HS-5 (cell line): ENCODE measurements at regions not wholly inside any gene's neighbourhood (a gene's known extent, or its start where the extent isn't known, plus 50 kb on each side); places are given as distances from the start of the nearest gene placed in this dataset.

Experiments used
- DNase-seq: peaks from one replicate; pipeline ENCODE4 v3.0.0-alpha.2; 2012; ENCODE audit warnings: low read depth

- no peak for DNase-seq
Measured at GRCh38 chr10:36700123-36700522, 425.3 kb upstream of the ANKRD30A start.

DNA sequence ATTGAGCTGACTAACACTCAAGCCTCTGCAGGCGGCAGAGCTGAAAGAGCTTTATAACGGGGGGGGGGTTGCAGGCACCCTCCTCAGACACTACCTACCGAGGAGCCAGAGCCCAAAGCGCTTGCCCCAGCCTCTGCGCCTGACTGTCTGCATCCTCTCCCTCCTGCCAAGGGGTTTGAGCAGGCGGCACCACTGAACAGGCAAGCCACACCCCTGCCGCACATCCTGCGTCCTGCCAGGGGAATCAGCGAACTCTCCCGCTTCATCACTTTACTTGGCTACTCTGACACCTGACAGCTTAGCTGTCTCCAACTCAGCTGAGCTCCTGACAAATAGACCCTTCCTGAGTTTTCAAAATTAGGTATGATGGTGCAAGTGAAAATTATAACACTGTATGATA is 432.6 kb upstream of the ANKRD30A start:
- no peak for DNase-seq

DNA sequence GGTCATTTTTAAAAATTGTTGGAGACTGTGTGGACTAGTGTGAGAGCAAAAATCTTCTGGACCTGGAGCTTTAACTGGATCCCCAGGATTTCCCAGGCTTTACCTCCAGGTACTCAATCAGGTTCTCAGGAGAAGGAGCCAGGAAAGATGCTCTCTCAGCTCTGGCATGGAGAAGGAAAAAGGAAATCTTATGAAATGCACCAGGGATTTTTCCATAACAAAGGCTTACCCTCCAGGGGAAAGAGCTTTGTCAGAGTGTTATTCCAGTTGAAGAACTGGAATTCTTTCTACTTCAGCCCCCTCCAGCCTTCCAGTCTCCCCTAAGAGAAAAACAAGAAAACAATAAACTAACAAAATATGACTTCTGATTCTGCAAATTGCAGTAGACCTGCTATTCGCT is 436.7 kb upstream of the ANKRD30A start:
- no peak for DNase-seq

- no peak for DNase-seq
Measured at GRCh38 chr10:36683421-36683820, 442.0 kb upstream of the ANKRD30A start.

DNA sequence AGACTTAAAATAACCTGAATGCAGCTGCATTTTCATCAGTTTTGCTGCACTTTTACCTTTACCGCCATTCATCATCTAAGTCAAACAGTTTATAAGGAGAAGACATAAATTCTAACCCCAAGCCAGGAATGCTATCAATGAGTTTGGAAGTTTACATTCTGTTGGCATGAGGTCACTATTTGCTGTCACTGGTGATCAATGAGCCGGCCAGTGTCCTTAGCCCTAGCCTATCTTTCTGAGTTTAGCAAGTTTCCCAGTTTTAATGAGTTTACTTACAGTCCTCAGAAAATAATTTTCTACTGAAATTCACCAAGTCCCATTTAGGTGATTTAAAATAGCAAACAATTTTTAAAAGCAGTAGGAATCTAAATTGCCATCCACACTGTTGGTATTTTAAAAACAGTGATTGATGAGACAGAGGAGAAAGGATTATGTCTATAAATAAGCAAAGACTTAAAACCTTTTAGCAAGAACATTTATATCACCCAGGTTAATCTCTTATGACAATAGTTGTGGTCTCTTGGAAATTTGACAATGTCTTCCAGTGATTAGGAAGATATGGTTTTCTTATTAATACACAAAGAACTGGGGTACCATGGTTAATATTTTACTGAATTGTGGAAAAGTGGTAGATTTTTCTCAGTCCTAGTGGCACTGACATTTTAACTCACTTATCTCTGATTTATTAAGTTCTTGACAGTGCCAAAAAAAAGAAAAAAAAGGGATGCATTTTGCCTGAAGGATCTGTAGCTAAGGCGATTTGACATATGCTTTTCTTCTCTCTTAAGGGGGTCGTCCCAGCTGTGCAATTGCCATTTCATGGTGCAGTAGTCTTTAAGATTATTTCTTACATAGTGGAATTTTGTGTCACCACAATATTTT is 443.4 kb upstream of the ANKRD30A start:
- DNase-seq, result no peak

DNA sequence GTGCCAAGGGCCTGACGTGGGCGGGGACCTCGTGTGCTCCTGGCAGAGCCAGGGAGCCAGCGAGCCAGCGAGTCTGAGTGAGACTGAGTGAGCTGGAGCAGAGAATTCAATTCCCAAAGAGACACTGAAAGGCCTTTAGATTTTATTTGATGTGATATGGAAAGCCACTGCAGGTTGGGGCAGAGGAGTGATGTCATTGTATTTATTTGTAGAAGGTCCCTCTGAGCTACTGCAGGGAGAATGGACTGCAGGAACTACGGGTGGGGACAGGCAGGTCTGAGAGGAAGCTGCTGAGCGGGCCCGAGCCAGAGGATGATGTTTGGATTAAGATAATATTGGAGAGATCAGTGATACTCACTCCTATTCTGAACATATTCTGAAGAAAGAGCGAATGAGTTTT is 445.8 kb upstream of the ANKRD30A start:
- DNase-seq, result no peak

DNA sequence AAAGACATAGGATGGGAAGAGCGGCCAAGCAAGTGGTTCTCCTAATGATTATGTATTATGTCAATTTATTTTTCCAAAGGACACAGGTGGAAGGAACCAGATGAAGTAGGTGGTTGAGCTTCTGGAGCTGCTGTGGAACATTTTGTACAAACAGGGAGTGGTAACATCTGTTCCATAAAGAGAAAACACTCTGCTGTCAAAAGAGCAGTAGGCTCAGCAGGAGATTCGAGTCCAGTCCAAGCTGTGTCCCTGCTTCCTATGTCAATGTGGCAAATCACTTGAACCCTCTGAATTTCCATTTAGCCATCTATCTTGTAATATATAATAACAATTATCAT is 448.0 kb upstream of the ANKRD30A start:
- DNase-seq, result no peak

DNA sequence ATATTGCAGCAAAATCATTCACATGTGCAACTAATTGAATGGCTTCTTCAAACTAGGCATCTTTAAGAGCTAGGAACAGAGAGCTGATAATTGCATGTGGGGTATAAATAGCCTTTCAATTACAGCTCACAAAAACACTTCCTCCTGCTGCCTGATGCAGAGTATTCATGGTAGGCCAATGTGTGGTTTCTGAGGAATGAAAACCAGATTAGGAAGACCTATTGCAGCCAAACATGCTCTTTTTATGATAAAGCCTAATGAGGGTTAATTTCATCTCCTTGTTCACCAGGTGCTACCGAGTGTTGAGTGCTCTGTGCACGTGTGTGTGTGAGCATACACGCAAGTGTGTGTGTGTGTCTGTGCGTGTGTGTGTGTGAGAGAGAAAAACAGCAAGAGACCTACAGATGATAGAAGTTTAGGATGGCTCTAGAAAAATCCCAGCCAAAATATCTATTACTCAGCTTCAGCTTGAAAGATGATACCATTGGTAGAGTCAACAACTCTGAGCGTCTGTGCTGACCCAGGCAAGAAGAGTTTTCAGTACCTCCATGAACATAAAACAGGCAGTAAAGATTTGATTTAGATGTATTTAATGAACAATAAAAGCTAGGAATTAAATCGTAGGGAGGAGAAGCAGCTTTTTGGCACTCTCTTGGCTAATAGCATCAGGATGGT is 448.5 kb upstream of the ANKRD30A start:
- no peak for DNase-seq

GRCh38 chr10:36676321-36676720 is 449.1 kb upstream of the ANKRD30A start:
- no peak for DNase-seq

DNA sequence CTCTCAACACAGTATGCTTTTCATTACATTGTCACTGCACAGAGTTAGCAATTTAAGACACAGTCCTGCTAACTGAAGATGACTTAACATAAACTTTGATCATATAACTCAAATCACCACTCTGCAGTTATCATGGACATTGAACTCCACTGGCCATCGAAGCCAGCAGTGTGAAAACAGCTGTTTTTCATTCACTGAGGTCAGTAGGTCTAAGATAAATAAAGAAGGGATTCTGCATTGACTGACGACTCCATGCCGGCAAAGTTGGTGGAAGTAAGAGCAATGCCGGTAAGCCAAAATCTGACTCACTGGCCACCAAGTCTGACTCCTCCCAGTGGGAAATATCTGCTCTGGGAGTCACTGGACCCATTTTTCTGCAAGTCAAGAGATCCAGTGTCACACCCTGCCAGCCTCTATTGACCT is 449.9 kb upstream of the ANKRD30A start:
- DNase-seq, result peak; percentile 28

DNA sequence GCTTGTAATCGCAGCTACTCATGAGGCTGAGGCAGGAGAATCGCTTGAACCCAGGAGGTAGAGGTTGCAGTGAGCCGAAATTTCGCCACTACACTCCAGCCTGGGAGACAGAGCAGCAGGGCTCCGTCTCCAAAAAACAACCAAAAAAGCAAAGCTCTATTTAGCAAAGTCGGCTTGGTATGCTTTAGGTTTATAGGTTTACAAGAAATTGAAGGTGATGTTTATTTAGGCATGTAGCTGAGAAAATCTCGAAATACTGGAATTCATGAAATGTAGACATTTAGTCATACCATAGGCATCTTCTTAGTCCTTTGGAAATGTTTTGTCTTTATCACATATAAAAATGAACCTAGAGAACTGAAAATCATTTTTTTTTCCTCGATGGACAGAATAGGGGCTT is 453.8 kb upstream of the ANKRD30A start:
- DNase-seq, result no peak

GRCh38 chr10:36670621-36671402 is 454.6 kb upstream of the ANKRD30A start:
- no peak for DNase-seq

DNA sequence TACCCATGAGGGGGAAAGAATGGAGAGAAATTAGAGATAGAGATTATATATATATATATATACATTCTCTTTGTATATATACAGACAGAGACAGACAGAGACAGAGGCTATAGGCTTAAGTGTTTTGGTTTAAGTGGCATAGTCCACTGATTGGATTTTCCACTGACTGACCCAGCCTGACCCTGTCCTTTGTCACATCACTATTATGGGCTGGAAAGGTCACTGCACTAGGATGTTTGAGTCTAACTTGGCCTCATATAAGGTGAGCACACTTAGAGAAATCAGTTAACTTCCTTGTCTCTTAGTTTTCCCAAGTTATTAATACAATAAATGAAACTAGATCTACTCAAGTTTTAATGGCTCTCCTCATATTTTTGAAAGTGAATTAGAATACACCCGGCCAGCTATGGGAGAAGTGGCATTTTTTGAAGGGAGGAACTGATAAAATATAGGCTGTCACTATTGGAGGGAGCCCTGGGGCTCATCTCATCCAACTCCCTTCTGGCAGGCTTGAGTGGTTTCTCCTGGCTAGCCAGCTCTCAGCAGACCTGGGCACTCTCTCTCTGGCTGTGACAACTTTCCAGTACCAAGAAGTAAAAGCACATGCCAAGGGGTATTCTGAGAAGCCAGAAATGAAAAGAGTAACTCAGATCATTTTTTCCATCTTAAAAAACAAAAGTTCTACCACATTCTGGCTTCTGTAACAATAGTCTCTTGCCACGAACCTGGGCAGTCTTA is 455.6 kb upstream of the ANKRD30A start:
- DNase-seq, result no peak

- no peak for DNase-seq
Measured at GRCh38 chr10:36666451-36666850, 458.9 kb upstream of the ANKRD30A start.

DNA sequence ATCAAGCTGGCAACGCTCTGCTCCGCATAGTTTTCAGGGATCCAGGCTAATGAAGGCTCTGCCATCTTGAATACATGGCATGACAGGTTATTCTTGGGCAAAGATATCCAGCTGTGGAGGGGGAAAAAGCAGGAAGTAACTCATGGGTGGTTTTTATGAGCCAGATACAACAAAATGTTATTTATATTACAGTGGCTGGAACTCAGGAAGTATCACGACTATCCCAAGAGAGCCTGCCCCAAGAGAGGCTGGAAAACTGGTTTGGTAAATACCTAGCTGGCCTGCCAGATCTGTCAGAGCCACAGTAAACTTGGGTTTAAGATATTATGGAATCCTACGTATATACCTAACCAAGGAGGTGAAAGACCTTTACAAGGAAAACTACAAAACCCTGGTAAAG is 462.8 kb upstream of the ANKRD30A start:
- no peak for DNase-seq

- no peak for DNase-seq
Measured at GRCh38 chr10:36650274-36650673, 475.1 kb upstream of the ANKRD30A start.

GRCh38 chr10:36647540-36647939 is 477.9 kb upstream of the ANKRD30A start:
- no peak for DNase-seq

GRCh38 chr10:36640626-36641025 is 484.8 kb upstream of the ANKRD30A start:
- DNase-seq, result no peak

GRCh38 chr10:36638462-36639155 is 486.8 kb upstream of the ANKRD30A start:
- no peak for DNase-seq

DNA sequence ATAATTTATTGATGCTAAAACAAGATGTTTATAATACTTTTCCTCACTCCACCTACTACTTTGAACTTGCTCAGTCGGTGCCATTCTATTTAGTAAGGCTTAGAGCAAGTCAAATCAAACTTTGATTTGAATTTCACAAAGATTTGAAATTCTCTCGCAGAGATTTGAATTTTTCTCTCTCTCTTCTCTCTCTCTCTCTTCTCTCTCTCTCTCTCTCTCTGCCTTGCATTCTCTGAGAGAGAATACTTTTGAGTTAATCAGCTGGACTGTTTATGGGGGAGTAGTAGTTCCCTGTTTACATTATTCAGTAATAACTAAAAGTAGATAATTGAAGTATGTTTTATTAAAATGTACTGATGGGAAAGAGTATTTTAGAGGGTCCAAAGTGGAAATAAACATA is 488.5 kb upstream of the ANKRD30A start:
- no peak for DNase-seq

GRCh38 chr10:36636285-36636839 is 489.0 kb upstream of the ANKRD30A start:
- no peak for DNase-seq
